IPS-18c (cell line): ENCODE measurements at regions not wholly inside any gene's neighbourhood (a gene's known extent, or its start where the extent isn't known, plus 50 kb on each side); places are given as distances from the start of the nearest gene placed in this dataset.
"Not testable (repeated sequence)": the region's sequence is repeated elsewhere in the genome, so short reads cannot be mapped to it uniquely, and the experiment has no call there.

Source experiments
- H3K4me3 ChIP-seq: 2 replicates; pipeline ENCODE4 v1.7.0; 2013; ENCODE audit warnings: low read depth, mild to moderate bottlenecking, low read length, moderate library complexity; ENCODE audit not compliant: insufficient read depth
- H3K9me3 ChIP-seq: one replicate; pipeline ENCODE4 v1.6.1; 2013; ENCODE audit warnings: mild to moderate bottlenecking, low read length, moderate library complexity; ENCODE audit not compliant: control insufficient read depth, insufficient read depth

DNA sequence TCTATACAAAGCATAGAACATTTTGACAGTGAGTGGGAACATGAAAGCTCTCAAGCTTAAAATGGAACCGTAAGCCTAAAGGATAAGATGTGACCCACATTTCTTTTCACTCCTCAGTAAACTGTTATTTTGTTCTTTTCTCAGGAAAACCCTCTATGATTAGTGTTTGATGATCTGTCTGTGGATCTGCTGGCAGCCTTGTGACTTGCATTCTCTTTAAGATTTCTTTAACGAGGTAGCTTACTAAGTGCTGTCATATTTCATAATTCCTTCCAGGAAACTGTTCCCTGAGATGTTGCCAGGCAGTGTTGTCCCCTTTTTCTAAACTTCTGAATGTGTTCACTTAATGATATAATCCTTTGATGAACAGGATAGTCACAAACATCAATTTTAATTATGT, 167.6 kb downstream of the PYDC2 start:
- H3K9me3 ChIP-seq: no peaks in the 10 kb centered on the region
- no peak overlapping the region for H3K4me3 ChIP-seq

DNA sequence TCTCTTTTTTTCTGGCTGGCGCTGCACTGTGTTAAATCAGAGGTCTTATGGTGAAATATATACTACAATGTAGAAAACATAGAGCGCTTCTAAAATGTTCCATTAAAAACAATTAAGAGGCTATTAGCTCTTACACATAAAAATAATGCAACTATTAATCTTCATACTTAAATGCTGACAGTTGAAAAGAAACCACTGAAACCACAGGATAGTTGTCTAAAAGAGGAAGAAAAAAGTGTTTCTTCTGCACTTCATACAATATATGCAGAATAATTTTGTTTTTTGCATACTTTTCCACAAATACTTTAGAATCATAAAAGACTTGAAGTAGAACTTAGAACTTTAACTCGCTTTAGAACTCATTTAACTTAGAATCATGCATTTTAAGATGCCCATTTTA, 170.5 kb downstream of the PYDC2 start:
- Histone ChIP-seq H3K9me3 (peaks cover 2% of the 10 kb centered on the region), H3K4me3 (no peak overlapping the region)

DNA sequence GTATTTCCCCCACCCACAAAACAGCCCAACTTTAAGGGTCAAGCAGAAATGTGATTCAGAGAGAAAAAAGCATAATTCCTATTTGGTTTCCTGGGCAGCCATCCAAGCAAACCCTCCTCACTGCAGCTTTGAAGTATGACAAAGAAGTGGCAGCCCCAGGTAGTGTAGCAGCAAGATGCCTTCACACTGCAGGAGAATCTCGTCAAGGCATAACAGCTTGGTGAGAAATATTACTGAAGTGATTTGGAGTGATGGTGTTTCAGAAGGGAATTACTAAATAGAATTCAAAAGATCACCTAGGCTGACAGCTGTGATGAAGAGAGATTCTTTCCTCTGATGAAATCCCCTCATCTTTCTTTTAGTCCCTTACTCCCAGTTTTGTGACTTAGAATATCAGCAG, 173.9 kb downstream of the PYDC2 start:
- peaks cover 2% of the 10 kb centered on the region for H3K9me3 ChIP-seq
- H3K4me3 ChIP-seq: no peak overlapping the region

DNA sequence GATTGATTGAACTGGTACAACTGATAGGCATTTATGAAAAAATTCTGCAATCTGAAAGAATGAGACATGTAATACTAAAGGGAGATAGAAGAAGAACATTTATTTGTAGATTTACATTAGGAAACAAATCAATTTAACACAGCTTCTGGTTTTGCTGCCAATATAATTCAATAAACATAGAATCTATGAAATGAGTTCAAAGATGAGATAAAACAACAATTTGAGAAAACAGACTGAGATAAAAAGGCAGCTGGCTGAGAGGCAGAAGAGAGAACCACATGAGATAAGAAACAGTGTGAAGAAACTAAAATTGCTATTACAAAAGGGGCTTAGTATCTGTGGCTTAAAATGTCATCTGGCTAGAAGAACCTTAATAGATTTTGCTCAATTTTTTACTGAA, 176.6 kb downstream of the PYDC2 start:
- Histone ChIP-seq H3K4me3 (no peak overlapping the region), H3K9me3 (peaks cover 5% of the 10 kb centered on the region)

DNA sequence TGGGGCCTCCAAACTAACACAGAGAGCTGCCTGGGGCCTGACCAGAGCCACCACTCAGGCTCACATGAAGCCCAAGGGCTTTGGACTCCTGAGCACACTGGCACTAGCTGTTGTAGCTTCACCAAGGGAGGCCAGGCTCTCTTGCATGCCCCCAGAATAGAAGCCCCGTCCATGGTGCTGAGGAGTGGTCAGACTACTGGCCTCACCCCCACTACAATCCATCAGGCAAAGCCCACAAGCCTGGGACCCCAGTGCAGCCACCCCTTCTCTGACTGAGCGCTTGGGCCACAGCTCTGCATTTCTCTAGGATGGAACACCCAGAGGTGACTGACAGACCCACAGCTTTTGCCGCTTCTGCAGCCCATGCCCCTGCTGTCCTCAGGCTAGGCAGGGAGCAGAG, 180.8 kb downstream of the PYDC2 start:
- H3K9me3 ChIP-seq: peaks cover 3% of the 10 kb centered on the region
- H3K4me3 ChIP-seq: no peak overlapping the region

DNA sequence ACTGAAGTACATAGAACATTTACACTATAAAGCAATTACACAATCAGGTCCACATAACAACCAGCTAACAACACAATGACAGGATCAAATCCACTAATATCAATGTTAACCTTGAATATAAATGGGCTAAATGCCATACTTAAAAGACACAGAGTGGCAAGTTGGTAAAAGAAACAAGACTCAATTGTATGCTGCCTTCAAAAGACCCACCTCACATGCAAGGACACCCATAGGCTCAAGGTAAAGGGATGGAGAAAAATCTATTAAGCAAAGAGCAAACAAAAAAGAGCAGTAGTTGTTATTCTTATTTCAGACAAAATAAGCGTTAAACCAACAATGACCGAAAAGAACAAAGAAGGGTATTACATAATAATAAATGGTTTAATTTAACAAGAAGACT, 183.3 kb downstream of the PYDC2 start:
- no peak overlapping the region for H3K4me3 ChIP-seq

GRCh38 chr3:191646242-191646641, 185.3 kb downstream of the PYDC2 start:
- no peak overlapping the region for H3K4me3 ChIP-seq

More for the DNA sequence above, 183.3 kb downstream of the PYDC2 start:
- H3K9me3 ChIP-seq: peaks cover 3% of the 10 kb centered on the region

DNA sequence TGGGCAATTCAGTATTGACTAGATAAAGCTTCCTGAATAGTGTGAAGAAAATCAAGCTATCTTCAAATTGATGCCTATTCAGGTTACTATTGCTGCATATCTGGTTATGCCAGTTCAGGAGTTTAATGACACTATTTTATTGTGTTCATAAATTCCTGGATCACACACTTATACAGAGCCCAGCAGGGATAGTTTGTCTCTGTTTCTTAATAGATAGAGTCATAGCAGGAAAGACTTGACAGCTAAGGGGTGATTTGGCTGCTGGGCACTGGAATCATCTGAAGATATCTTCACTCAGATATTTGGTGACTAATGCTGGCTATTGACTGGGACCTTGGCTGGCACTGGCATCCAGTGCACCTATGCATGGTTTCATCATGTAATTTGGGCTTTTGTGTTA, 187.8 kb downstream of the PYDC2 start:
- Histone ChIP-seq H3K4me3 (no peak overlapping the region), H3K9me3 (peaks cover 7% of the 10 kb centered on the region)

More at GRCh38 chr3:191646242-191646641, 185.3 kb downstream of the PYDC2 start:
- peaks cover 7% of the 10 kb centered on the region for H3K9me3 ChIP-seq

DNA sequence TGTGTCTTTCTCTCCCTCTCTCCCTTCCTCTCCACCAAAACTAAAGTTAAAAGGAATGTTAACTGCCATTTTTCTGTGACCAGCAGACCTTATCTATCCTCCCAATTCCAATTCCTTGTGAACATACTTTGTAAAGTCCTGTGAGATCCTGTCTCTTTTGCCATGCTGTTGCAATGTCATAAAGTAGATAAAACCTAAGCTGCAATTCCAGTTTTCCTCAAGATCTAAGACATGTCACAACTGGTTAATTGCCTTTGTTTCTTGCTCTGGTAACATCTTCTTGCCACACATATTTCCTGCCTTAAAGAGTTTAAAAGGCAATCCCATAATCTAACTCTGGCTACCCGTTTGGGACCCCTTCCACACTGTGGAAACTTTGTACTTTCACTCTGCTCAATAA, 188.7 kb downstream of the PYDC2 start:
- Histone ChIP-seq H3K9me3 (peaks cover 7% of the 10 kb centered on the region), H3K4me3 (no peak overlapping the region)

GRCh38 chr3:191658781-191659419, 197.9 kb downstream of the PYDC2 start:
- not testable (repeated sequence) for H3K4me3 ChIP-seq, H3K9me3 ChIP-seq

GRCh38 chr3:191662150-191662549, 201.2 kb downstream of the PYDC2 start:
- H3K9me3 ChIP-seq, H3K4me3 ChIP-seq: not testable (repeated sequence)

DNA sequence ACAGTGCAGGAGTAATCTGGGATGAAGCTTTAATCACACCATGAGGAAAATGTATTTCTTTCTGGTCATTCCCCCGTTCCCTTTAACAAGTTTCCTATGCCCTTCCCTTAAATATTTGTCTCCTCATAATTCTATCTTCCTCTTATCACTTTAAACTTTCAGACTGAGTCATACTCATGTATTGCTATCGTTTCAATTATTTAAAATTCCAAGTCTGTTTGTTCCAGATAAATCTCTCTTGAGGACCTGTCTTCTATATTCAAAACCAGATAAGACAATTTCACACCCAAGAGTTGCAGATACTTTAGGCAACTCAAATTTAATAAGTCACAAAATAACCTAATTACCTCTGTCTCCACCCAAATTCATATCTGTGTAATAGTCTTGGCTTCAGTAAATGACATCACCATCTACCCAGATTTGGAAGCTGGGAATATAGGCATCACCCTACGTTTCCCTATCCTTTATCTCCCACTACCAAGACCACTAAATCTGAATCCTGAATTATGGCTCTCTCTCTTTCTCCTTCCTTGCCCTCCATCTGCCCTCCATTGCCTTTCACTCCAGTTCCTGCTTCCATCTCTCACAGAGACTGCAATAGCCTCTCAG, 220.1 kb downstream of the PYDC2 start:
- no peaks in the 10 kb centered on the region for H3K9me3 ChIP-seq
- no peak overlapping the region for H3K4me3 ChIP-seq

- H3K4me3 ChIP-seq: no peak overlapping the region
- H3K9me3 ChIP-seq: no peaks in the 10 kb centered on the region
Observed at GRCh38 chr3:191682961-191683360, 222.0 kb downstream of the PYDC2 start.

- H3K9me3 ChIP-seq: no peaks in the 10 kb centered on the region
- H3K4me3 ChIP-seq: no peak overlapping the region
Observed at GRCh38 chr3:191686626-191687025, 225.7 kb downstream of the PYDC2 start.

GRCh38 chr3:191688756-191689433, 227.9 kb downstream of the PYDC2 start:
- H3K9me3 ChIP-seq: no peaks in the 10 kb centered on the region
- no peak overlapping the region for H3K4me3 ChIP-seq

DNA sequence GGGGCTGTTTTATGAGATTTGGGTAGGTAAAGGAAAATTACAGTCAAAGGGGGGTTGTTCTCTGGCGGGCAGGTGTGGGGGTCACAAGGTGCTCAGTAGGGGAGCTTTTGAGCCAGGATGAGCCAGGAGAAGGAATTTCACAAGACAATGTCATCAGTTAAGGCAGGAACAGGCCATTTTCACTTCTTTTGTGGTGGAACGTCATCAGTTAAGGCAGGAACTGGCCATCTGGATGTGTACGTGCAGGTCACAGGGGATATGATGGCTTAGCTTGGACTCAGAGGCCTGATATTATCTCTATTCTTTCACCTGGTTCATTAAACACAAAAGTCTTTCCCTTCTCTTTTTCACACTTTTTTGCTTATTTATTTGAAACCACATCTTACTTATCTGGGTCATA, 230.2 kb downstream of the PYDC2 start:
- not testable (repeated sequence) for H3K4me3 ChIP-seq, H3K9me3 ChIP-seq

GRCh38 chr3:191695131-191695814, 234.3 kb downstream of the PYDC2 start:
- no peak overlapping the region for H3K4me3 ChIP-seq
- no peaks in the 10 kb centered on the region for H3K9me3 ChIP-seq

- no peaks in the 10 kb centered on the region for H3K9me3 ChIP-seq
- H3K4me3 ChIP-seq: no peak overlapping the region
Observed at GRCh38 chr3:191695815-191696153, 234.8 kb downstream of the PYDC2 start.
